ENCODE measurements at regions not wholly inside any gene's neighbourhood (a gene's known extent, or its start where the extent isn't known, plus 50 kb on each side); places are given as distances from the start of the nearest gene placed in this dataset.
A peak's percentile ranks its signal among the peaks of the same experiment; 100 is the strongest.

DNA sequence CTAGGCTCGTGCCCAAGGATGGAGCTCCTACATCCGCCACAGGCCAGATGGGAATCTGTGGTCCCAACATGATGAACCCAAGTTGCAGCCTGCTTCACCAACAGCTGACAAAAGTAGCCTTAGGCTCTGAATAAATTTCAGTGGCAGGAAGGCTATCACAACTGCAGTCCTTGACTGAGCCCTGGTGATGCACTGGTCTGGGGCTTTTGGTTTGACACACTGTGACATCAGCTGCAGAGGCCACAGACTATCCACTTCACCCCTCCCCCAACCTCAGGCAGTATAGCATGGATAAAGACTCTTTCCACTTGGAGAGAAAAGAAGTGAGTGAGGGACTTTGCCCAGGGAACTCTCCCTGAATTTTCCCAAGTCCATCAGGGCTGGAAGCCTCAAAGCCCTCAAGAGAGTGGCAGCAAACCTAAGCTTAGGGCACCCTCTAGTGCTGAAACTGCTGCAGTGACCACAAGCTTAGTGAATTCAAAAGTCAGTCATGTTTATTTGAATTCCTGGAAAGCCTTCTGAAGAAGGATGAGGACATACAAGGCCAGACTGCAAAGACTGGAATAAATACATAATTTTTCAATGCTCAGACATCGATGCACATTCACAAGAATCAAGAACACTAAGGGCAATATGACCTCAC, 135.0 kb upstream of the TENT5D start:
- no peaks in the 10 kb centered on the region for H3K36me3 ChIP-seq (ENCODE audit: control insufficient read depth in 3 of 3, insufficient read depth in 3 of 3, low read length in 3 of 3)
- H3K9ac ChIP-seq (ENCODE audit: low read depth in 1 of 3, low read length in 3 of 3): no peak overlapping the region
- no peaks in the 10 kb centered on the region for H3K27me3 ChIP-seq (ENCODE audit: control insufficient read depth in 3 of 3, insufficient read depth in 3 of 3, low read length in 3 of 3)
- no peaks in the 10 kb centered on the region for H3K9me3 ChIP-seq (ENCODE audit: control insufficient read depth in 3 of 3, low read length in 3 of 3)
- no peak overlapping the region for H3K4me3 ChIP-seq (ENCODE audit: low read length in 3 of 3)
- H3K27ac ChIP-seq (ENCODE audit: low read depth, low read length): no peak overlapping the region
- H3K4me1 ChIP-seq (ENCODE audit: control insufficient read depth in 3 of 3, insufficient read depth in 3 of 3, low read length in 3 of 3): no peaks in the 10 kb centered on the region

GRCh38 chrX:80290834-80291233, 129.4 kb upstream of the TENT5D start:
- Histone ChIP-seq H3K9ac (ENCODE audit: low read depth in 1 of 3, low read length in 3 of 3) (no peak overlapping the region), H3K4me1 (ENCODE audit: control insufficient read depth in 3 of 3, insufficient read depth in 3 of 3, low read length in 3 of 3) (no peaks in the 10 kb centered on the region), H3K9me3 (ENCODE audit: control insufficient read depth in 3 of 3, low read length in 3 of 3) (no peaks in the 10 kb centered on the region), H3K4me3 (ENCODE audit: low read length in 3 of 3) (no peak overlapping the region), H3K27ac (ENCODE audit: low read depth, low read length) (no peak overlapping the region), H3K27me3 (ENCODE audit: control insufficient read depth in 3 of 3, insufficient read depth in 3 of 3, low read length in 3 of 3) (no peaks in the 10 kb centered on the region), H3K36me3 (ENCODE audit: control insufficient read depth in 3 of 3, insufficient read depth in 3 of 3, low read length in 3 of 3) (no peaks in the 10 kb centered on the region)

DNA sequence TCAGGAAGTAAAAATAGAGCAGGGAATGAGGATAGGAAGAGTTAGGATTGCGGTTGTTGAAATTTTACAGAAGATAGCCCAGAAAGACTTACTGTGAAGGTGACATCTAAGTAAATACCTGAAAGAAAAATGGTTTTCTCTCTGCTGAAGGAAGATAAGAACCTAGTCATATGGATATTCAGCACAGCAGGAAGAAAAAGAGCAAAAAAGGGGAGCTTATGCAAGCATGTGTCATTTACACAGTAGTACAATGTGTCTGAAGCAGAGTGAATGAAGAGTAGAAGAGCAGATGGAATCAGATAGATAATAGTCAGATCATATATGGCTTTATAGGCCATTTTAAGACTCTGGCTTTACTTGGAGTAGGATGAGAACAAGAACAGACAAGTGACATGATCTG, 126.9 kb upstream of the TENT5D start:
- Histone ChIP-seq H3K9ac (ENCODE audit: low read depth in 1 of 3, low read length in 3 of 3) (no peak overlapping the region), H3K9me3 (ENCODE audit: control insufficient read depth in 3 of 3, low read length in 3 of 3) (no peaks in the 10 kb centered on the region), H3K27me3 (ENCODE audit: control insufficient read depth in 3 of 3, insufficient read depth in 3 of 3, low read length in 3 of 3) (no peaks in the 10 kb centered on the region)

GRCh38 chrX:80306007-80306406, 114.2 kb upstream of the TENT5D start:
- Histone ChIP-seq H3K4me3 (ENCODE audit: low read length in 3 of 3) (no peak overlapping the region), H3K9me3 (ENCODE audit: control insufficient read depth in 3 of 3, low read length in 3 of 3) (no peaks in the 10 kb centered on the region), H3K36me3 (ENCODE audit: control insufficient read depth in 3 of 3, insufficient read depth in 3 of 3, low read length in 3 of 3) (no peaks in the 10 kb centered on the region), H3K27me3 (ENCODE audit: control insufficient read depth in 3 of 3, insufficient read depth in 3 of 3, low read length in 3 of 3) (no peaks in the 10 kb centered on the region), H3K4me1 (ENCODE audit: control insufficient read depth in 3 of 3, insufficient read depth in 3 of 3, low read length in 3 of 3) (no peaks in the 10 kb centered on the region), H3K27ac (ENCODE audit: low read depth, low read length) (no peak overlapping the region), H3K9ac (ENCODE audit: low read depth in 1 of 3, low read length in 3 of 3) (no peak overlapping the region)

More for the DNA sequence above, 126.9 kb upstream of the TENT5D start:
- H3K4me1 ChIP-seq (ENCODE audit: control insufficient read depth in 3 of 3, insufficient read depth in 3 of 3, low read length in 3 of 3): no peaks in the 10 kb centered on the region
- no peak overlapping the region for H3K4me3 ChIP-seq (ENCODE audit: low read length in 3 of 3)
- no peaks in the 10 kb centered on the region for H3K36me3 ChIP-seq (ENCODE audit: control insufficient read depth in 3 of 3, insufficient read depth in 3 of 3, low read length in 3 of 3)
- no peak overlapping the region for H3K27ac ChIP-seq (ENCODE audit: low read depth, low read length)

DNA sequence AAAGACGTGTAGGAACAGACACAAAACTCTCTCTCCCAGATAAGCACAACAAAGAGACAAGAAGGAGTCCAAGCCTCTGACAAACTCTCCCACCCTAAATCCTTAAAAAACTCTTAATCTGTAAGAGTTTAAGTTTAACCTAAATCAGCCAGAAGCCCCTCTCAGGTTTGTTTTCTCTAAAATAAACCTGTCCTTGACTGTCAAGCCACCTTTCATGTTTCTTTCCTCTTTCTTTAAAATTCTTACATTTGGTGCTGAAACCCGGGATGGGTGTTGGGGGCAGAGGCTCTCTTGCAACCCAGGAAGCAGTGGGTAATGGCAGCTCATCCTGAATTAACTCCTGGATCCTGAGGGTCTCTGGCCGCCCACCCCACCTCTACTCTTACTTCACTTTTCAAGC, 107.8 kb upstream of the TENT5D start:
- Histone ChIP-seq H3K27me3 (ENCODE audit: control insufficient read depth in 3 of 3, insufficient read depth in 3 of 3, low read length in 3 of 3) (no peaks in the 10 kb centered on the region), H3K9me3 (ENCODE audit: control insufficient read depth in 3 of 3, low read length in 3 of 3) (no peaks in the 10 kb centered on the region), H3K27ac (ENCODE audit: low read depth, low read length) (no peak overlapping the region), H3K4me3 (ENCODE audit: low read length in 3 of 3) (no peak overlapping the region), H3K36me3 (ENCODE audit: control insufficient read depth in 3 of 3, insufficient read depth in 3 of 3, low read length in 3 of 3) (no peaks in the 10 kb centered on the region), H3K4me1 (ENCODE audit: control insufficient read depth in 3 of 3, insufficient read depth in 3 of 3, low read length in 3 of 3) (no peaks in the 10 kb centered on the region), H3K9ac (ENCODE audit: low read depth in 1 of 3, low read length in 3 of 3) (no peak overlapping the region)

- Histone ChIP-seq H3K4me3 (ENCODE audit: low read length in 3 of 3) (no peak overlapping the region), H3K36me3 (ENCODE audit: control insufficient read depth in 3 of 3, insufficient read depth in 3 of 3, low read length in 3 of 3) (no peaks in the 10 kb centered on the region), H3K27me3 (ENCODE audit: control insufficient read depth in 3 of 3, insufficient read depth in 3 of 3, low read length in 3 of 3) (no peaks in the 10 kb centered on the region), H3K4me1 (ENCODE audit: control insufficient read depth in 3 of 3, insufficient read depth in 3 of 3, low read length in 3 of 3) (no peaks in the 10 kb centered on the region), H3K9ac (ENCODE audit: low read depth in 1 of 3, low read length in 3 of 3) (no peak overlapping the region), H3K27ac (ENCODE audit: low read depth, low read length) (no peak overlapping the region), H3K9me3 (ENCODE audit: control insufficient read depth in 3 of 3, low read length in 3 of 3) (no peaks in the 10 kb centered on the region)
Measured at GRCh38 chrX:80316526-80316925, 103.7 kb upstream of the TENT5D start.

DNA sequence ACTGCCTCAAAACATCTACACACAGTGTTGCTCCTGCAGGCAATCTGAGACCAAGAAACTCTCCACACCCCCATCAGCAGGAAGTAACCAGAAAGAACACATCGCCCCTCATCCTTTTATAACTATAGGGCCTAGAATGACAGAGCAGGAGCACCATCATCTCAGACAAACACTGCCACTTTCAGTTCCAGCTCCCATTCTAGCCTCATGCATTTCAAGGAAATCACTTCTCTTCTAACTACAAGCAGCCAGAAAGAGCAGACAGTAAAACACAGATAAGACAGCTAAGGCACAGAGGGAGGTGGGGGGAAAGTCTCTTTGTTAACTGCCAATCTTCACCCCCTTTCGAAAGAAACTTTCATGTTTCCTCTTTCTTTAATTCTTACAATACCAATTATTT, 102.6 kb upstream of the TENT5D start:
- no peak overlapping the region for H3K4me3 ChIP-seq (ENCODE audit: low read length in 3 of 3)
- no peak overlapping the region for H3K27ac ChIP-seq (ENCODE audit: low read depth, low read length)
- H3K36me3 ChIP-seq (ENCODE audit: control insufficient read depth in 3 of 3, insufficient read depth in 3 of 3, low read length in 3 of 3): no peaks in the 10 kb centered on the region
- no peak overlapping the region for H3K9ac ChIP-seq (ENCODE audit: low read depth in 1 of 3, low read length in 3 of 3)
- H3K4me1 ChIP-seq (ENCODE audit: control insufficient read depth in 3 of 3, insufficient read depth in 3 of 3, low read length in 3 of 3): no peaks in the 10 kb centered on the region
- no peaks in the 10 kb centered on the region for H3K27me3 ChIP-seq (ENCODE audit: control insufficient read depth in 3 of 3, insufficient read depth in 3 of 3, low read length in 3 of 3)
- H3K9me3 ChIP-seq (ENCODE audit: control insufficient read depth in 3 of 3, low read length in 3 of 3): no peaks in the 10 kb centered on the region

GRCh38 chrX:80331285-80331684, 89.0 kb upstream of the TENT5D start:
- Histone ChIP-seq H3K36me3 (ENCODE audit: control insufficient read depth in 3 of 3, insufficient read depth in 3 of 3, low read length in 3 of 3) (no peaks in the 10 kb centered on the region), H3K4me3 (ENCODE audit: low read length in 3 of 3) (no peak overlapping the region), H3K4me1 (ENCODE audit: control insufficient read depth in 3 of 3, insufficient read depth in 3 of 3, low read length in 3 of 3) (no peaks in the 10 kb centered on the region), H3K9ac (ENCODE audit: low read depth in 1 of 3, low read length in 3 of 3) (no peak overlapping the region), H3K27ac (ENCODE audit: low read depth, low read length) (no peak overlapping the region), H3K27me3 (ENCODE audit: control insufficient read depth in 3 of 3, insufficient read depth in 3 of 3, low read length in 3 of 3) (no peaks in the 10 kb centered on the region), H3K9me3 (ENCODE audit: control insufficient read depth in 3 of 3, low read length in 3 of 3) (no peaks in the 10 kb centered on the region)

GRCh38 chrX:80334583-80334982, 85.7 kb upstream of the TENT5D start:
- no peaks in the 10 kb centered on the region for H3K4me1 ChIP-seq (ENCODE audit: control insufficient read depth in 3 of 3, insufficient read depth in 3 of 3, low read length in 3 of 3)
- H3K36me3 ChIP-seq (ENCODE audit: control insufficient read depth in 3 of 3, insufficient read depth in 3 of 3, low read length in 3 of 3): no peaks in the 10 kb centered on the region
- no peaks in the 10 kb centered on the region for H3K27me3 ChIP-seq (ENCODE audit: control insufficient read depth in 3 of 3, insufficient read depth in 3 of 3, low read length in 3 of 3)
- no peak overlapping the region for H3K4me3 ChIP-seq (ENCODE audit: low read length in 3 of 3)
- no peaks in the 10 kb centered on the region for H3K9me3 ChIP-seq (ENCODE audit: control insufficient read depth in 3 of 3, low read length in 3 of 3)
- H3K9ac ChIP-seq (ENCODE audit: low read depth in 1 of 3, low read length in 3 of 3): no peak overlapping the region
- H3K27ac ChIP-seq (ENCODE audit: low read depth, low read length): no peak overlapping the region

- H3K4me1 ChIP-seq (ENCODE audit: control insufficient read depth in 3 of 3, insufficient read depth in 3 of 3, low read length in 3 of 3): no peaks in the 10 kb centered on the region
- H3K9ac ChIP-seq (ENCODE audit: low read depth in 1 of 3, low read length in 3 of 3): no peak overlapping the region
- no peaks in the 10 kb centered on the region for H3K27me3 ChIP-seq (ENCODE audit: control insufficient read depth in 3 of 3, insufficient read depth in 3 of 3, low read length in 3 of 3)
- H3K36me3 ChIP-seq (ENCODE audit: control insufficient read depth in 3 of 3, insufficient read depth in 3 of 3, low read length in 3 of 3): no peaks in the 10 kb centered on the region
- no peaks in the 10 kb centered on the region for H3K9me3 ChIP-seq (ENCODE audit: control insufficient read depth in 3 of 3, low read length in 3 of 3)
- no peak overlapping the region for H3K27ac ChIP-seq (ENCODE audit: low read depth, low read length)
- peak overlapping the region in 1 of 3 donors; percentile 22 for H3K4me3 ChIP-seq (ENCODE audit: low read length in 3 of 3)
Measured at GRCh38 chrX:80335062-80335830, 85.0 kb upstream of the TENT5D start.

Measured in skeletal muscle tissue (tissue), 3 donors.